GM10266 (cell line): ENCODE measurements at regions not wholly inside any gene's neighbourhood (a gene's known extent, or its start where the extent isn't known, plus 50 kb on each side); places are given as distances from the start of the nearest gene placed in this dataset.

Experiments used
- DNase-seq: peaks from one replicate; pipeline ENCODE4 v3.0.0; 2012; ENCODE audit errors: extremely low spot score
- CTCF ChIP-seq: IDR thresholded peaks from 2 replicates; pipeline ENCODE4 v1.5.1; 2012; ENCODE audit warnings: mild to moderate bottlenecking, low read depth; ENCODE audit not compliant: control insufficient read depth, insufficient read depth; ENCODE audit errors: missing control alignments

DNA sequence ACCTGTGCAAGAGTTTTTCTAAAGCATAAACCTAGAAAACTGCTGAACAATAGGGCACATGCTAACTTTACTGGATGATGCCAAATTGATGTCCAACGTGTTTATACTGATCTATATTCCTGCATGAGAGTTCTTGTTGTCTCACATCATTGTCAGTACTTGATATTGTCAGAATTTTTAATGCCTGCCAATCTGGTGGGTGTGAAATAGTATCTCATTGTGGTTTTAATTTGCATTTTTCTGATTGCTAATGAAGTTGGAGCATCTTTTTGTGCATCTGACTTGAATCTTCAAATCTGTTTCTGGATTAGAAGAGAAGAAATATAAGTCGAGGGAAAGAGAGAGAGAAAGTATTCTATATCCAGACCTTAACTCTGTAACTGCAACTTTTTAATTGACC lies 309.8 kb upstream of the KIAA1217 start:
- no peak for DNase-seq
- no peak for TF ChIP-seq CTCF

GRCh38 chr10:23910291-23910690 lies 298.6 kb upstream of the KIAA1217 start:
- no peak for DNase-seq
- no peak for TF ChIP-seq CTCF

DNA sequence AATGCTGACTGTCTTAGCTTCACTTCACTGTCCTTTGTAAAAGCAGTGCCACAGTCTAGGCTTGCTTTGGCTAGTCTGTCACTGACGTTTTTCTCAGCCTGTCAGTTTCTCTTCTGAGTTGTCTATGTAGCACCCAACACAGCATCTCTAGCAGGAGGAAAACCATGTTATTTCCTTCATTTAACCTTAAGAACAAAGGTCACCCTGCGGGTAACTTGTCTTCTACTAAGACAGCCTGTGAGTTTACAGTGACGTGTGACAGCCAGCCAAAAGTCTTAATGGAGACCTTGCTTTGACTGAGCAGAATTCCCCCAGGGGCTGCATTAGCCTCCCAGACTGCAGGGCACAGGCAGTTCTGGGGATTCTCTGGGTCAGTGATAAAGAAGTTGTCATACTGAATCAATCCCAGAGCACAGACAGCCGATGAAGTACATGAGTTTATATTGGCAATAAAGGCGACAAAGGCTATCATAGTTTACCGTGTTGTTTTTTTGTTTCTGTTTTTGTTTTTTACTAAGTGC lies 296.0 kb upstream of the KIAA1217 start:
- no peak for TF ChIP-seq CTCF
- no peak for DNase-seq

GRCh38 chr10:23914641-23915040 lies 294.3 kb upstream of the KIAA1217 start:
- TF ChIP-seq CTCF, result no peak
- DNase-seq, result no peak

DNA sequence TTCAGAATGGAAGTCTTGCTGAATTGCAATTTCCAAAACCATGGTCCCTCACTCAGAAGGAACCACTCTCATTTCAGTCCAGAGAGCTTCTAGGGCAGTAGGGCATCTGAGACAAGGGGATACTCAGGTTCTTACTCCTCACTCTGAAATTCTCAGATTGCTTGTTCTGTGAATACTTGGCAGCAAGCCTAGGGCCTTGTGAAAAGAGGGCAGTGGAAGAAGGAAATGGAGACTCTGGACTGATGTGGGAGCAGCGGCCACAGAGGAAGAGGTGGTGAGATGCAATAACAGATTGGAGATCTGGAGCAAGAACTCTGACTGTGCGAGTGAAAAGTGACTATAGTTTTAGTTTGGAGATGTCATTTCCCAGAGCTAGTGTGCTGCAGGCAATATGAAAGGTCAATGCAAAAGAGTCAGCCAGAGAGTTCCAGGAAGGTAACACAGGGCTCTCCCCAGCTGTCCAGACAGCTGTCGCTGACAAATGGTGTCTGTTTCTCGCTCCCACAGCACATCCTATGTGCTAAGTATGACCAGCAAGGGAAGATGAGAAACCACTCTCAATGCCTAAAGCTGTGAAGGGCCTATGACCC lies 291.6 kb upstream of the KIAA1217 start:
- TF ChIP-seq CTCF, result no peak
- DNase-seq, result no peak

DNA sequence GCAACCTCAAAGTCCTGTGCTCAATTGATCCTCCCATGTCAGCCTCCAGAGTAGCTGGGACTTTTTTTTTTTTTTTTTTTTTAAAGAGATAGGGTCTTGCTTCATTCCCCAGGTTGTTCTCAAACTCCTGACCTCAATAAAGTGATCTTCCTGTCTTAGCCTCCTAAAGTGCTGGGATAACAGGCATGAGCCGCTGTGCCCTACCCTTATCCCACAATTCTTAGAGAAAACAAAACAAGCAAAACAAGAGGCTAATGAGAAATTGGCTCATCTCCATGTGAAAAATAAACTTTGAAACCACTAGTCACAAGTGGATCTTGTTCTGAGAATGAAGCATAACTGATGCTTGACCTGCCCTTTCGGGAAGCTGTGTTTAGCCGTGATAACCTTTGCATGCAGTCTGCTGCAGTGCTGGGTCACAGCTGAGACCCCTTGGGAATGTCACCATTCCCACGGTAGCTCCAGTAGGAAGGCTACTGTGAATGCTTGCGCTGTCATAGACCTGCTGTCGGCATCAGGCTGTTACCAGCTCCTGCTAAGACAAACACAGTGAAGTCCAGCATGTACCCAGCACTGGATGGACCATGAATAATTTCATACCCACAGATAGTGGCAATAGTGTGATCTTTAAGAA lies 290.7 kb upstream of the KIAA1217 start:
- TF ChIP-seq CTCF, result no peak
- DNase-seq, result no peak

DNA sequence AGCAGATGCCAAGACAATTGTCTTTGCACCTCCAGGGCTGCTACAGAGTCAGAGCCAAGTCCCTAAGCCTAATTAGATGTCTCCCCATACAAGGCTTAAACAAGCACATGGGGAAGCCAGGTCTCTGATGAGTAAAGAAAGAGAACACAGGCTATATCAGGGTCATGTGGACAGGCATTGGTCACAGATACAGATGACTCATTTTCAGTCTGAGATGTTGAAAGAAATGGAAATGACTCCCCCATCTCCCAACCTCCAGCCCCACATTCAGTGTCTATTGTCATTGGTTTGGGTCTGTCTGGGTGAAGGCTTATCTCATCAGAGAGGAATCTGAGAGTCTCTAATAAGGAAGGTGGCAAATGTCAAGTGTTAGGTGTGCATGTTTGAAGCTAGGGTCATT lies 290.1 kb upstream of the KIAA1217 start:
- no peak for TF ChIP-seq CTCF
- DNase-seq, result no peak
